Coronary artery (tissue), 2 donors: ENCODE measurements at regions not wholly inside any gene's neighbourhood (a gene's known extent, or its start where the extent isn't known, plus 50 kb on each side); places are given as distances from the start of the nearest gene placed in this dataset.
"Not testable (repeated sequence)": the region's sequence is repeated elsewhere in the genome, so short reads cannot be mapped to it uniquely, and the experiment has no call there.

Experiments used
- DNase-seq: peaks from one replicate; pipeline ENCODE4 v3.0.0-alpha.2; 2017; ENCODE audit warnings: low spot score
- H3K27ac ChIP-seq, 2 donors: fragments of 200-600 bp; sonication (generic); one replicate each; pipeline ENCODE4 v1.5.1; 2016 to 2019
- H3K4me3 ChIP-seq: fragments of 200-600 bp; sonication (generic); 2 replicates; pipeline ENCODE4 v1.5.1; 2016; ENCODE audit warnings: mild to moderate bottlenecking, moderate library complexity
- CTCF ChIP-seq: fragments of 200-600 bp; sonication (generic); IDR thresholded peaks from one replicate; pipeline ENCODE4 v1.5.1; 2019; ENCODE audit warnings: antibody characterized with exemption

- no peak for TF ChIP-seq CTCF
- H3K27ac ChIP-seq = no peak overlapping the region
- no peak for DNase-seq
- H3K4me3 ChIP-seq = no peak overlapping the region
Observed at GRCh38 chr10:85377029-85377806, 989.4 kb downstream of the GRID1 start.

- Histone ChIP-seq H3K27ac (no peak overlapping the region), H3K4me3 (no peak overlapping the region)
- no peak for DNase-seq
- TF ChIP-seq CTCF = no peak
Observed at GRCh38 chr10:85379338-85379737, 987.3 kb downstream of the GRID1 start.

- no peak for DNase-seq
- H3K27ac ChIP-seq = no peak overlapping the region
- TF ChIP-seq CTCF = no peak
- H3K4me3 ChIP-seq = no peak overlapping the region
Observed at GRCh38 chr10:85400981-85401695, 965.5 kb downstream of the GRID1 start.

- H3K27ac ChIP-seq = no peak overlapping the region
- no peak overlapping the region for H3K4me3 ChIP-seq
- TF ChIP-seq CTCF = no peak
- no peak for DNase-seq
Observed at GRCh38 chr10:85402541-85402940, 964.1 kb downstream of the GRID1 start.

- DNase-seq = no peak
- Histone ChIP-seq H3K4me3 (no peak overlapping the region), H3K27ac (no peak overlapping the region)
- no peak for TF ChIP-seq CTCF
Observed at GRCh38 chr10:85407088-85407487, 959.5 kb downstream of the GRID1 start.

- TF ChIP-seq CTCF = no peak
- Histone ChIP-seq H3K27ac (no peak overlapping the region), H3K4me3 (no peak overlapping the region)
- no peak for DNase-seq
Observed at GRCh38 chr10:85408388-85408787, 958.2 kb downstream of the GRID1 start.

GRCh38 chr10:85410586-85410985 lies 956.0 kb downstream of the GRID1 start:
- not testable (repeated sequence) for DNase-seq, H3K4me3 ChIP-seq

More at GRCh38 chr10:85410586-85410985, 956.0 kb downstream of the GRID1 start:
- H3K27ac ChIP-seq = not testable (repeated sequence)
